GM12878 (cell line): ENCODE measurements at regions not wholly inside any gene's neighbourhood (a gene's known extent, or its start where the extent isn't known, plus 50 kb on each side); places are given as distances from the start of the nearest gene placed in this dataset.

Experiments
- ATAC-seq: fragments of 200-7000 bp; cut with Tn5 transposase; 3 replicates; pipeline ENCODE4 v1.9.1; 2020; ENCODE audit warnings: mild to moderate bottlenecking, moderate library complexity
- BruUV-seq: library from RNA; stranded (reverse); fragments of 400-500 nt; replicated peaks from 2 replicates; lab custom pipeline; 2021; lab: Mats Ljungman, UMichigan
- CTCF ChIA-PET: fragments of 300-600 bp; sonication (Branson Sonifier 250); formaldehyde crosslinking; extraction: SDS; loops from one replicate; lab custom pipeline; 2021; ENCODE audit warnings: inconsistent platforms; lab: Yijun Ruan, JAX
- POLR2A ChIA-PET: fragments of 350-600 bp; formaldehyde crosslinking; extraction: SDS; loops from one replicate; lab custom pipeline; 2021; ENCODE audit warnings: inconsistent platforms; lab: Charles Lee
- RAD21 ChIA-PET: fragments of 300-600 bp; sonication (Branson Sonifier 250); formaldehyde crosslinking; loops from one replicate; lab custom pipeline; 2023; ENCODE audit warnings: antibody characterized with exemption; ENCODE audit not compliant: unreplicated experiment; lab: Charles Lee
- SMC1A ChIA-PET: fragments of 300-600 bp; sonication (Branson Sonifier 250); formaldehyde crosslinking; loops from one replicate; lab custom pipeline; 2023; ENCODE audit not compliant: unreplicated experiment, uncharacterized antibody; lab: Charles Lee
- DNase-seq: peaks from one replicate; pipeline ENCODE4 v3.0.0-alpha.2; 2011; ENCODE audit warnings: low read depth, low spot score
- FAIRE-seq: peaks from 3 replicates; lab custom pipeline; 2011; peaks lifted over from hg19 to GRCh38; lab: Jason Lieb, UNC
- H2AFZ ChIP-seq: 2 replicates; pipeline ENCODE4 v1.6.0; 2011; ENCODE audit warnings: low read depth, low read length, control low read depth; ENCODE audit not compliant: control insufficient read depth
- H3K27ac ChIP-seq: 2 replicates; pipeline ENCODE4 v1.5.1; 2011; ENCODE audit warnings: control low read depth; ENCODE audit not compliant: control insufficient read depth, insufficient read depth
- H3K27me3 ChIP-seq, 2 experiments: replicated peaks in 1 of 2; 2 replicates each; pipeline versions ENCODE4 v1.6.0 to v1.6.1; 2011; ENCODE audit warnings: low read length in 1 of 2; ENCODE audit not compliant: control insufficient read depth in 2 of 2, insufficient read depth in 2 of 2
- H3K36me3 ChIP-seq, 2 experiments: 2 replicates each; pipeline ENCODE4 v1.5.1; 2011; ENCODE audit warnings: low read length in 1 of 2; ENCODE audit not compliant: control insufficient read depth in 2 of 2, insufficient read depth in 2 of 2
- H3K4me1 ChIP-seq: 2 replicates; pipeline ENCODE4 v1.6.1; 2011; ENCODE audit warnings: mild to moderate bottlenecking, low read length, moderate library complexity, mixed read lengths; ENCODE audit not compliant: control insufficient read depth, insufficient read depth
- H3K4me2 ChIP-seq: 2 replicates; pipeline ENCODE4 v1.6.0; 2011; ENCODE audit warnings: control low read depth; ENCODE audit not compliant: control insufficient read depth, insufficient read depth
- H3K4me3 ChIP-seq: fragments of 200-600 bp; sonication (generic); 2 replicates; pipeline ENCODE4 v1.5.1; 2016
- H3K79me2 ChIP-seq: 2 replicates; pipeline ENCODE4 v1.6.0; 2011; ENCODE audit warnings: low read length; ENCODE audit not compliant: control insufficient read depth, insufficient read depth
- H3K9ac ChIP-seq: 2 replicates; pipeline ENCODE4 v1.8.0; 2011; ENCODE audit warnings: low read length, control low read depth, mixed read lengths; ENCODE audit not compliant: control insufficient read depth, insufficient read depth
- H3K9me3 ChIP-seq: replicated peaks from 3 replicates; pipeline ENCODE4 v1.5.1; 2011; ENCODE audit warnings: mild to moderate bottlenecking, low read length; ENCODE audit not compliant: control insufficient read depth, insufficient read depth
- H4K20me1 ChIP-seq: 2 replicates; pipeline ENCODE4 v1.6.0; 2011; ENCODE audit not compliant: control insufficient read depth, insufficient read depth
- ATF2 ChIP-seq: IDR thresholded peaks from 2 replicates; pipeline ENCODE4 v1.6.1; 2012; ENCODE audit warnings: low read length, inconsistent platforms
- BCL11A ChIP-seq: IDR thresholded peaks from 2 replicates; pipeline ENCODE4 v1.6.1; 2011; ENCODE audit warnings: low read depth, low read length
- BMI1 ChIP-seq: fragments of 450-650 bp; IDR thresholded peaks from 2 replicates; pipeline ENCODE4 v1.6.1; 2016; ENCODE audit warnings: mild to moderate bottlenecking, moderate library complexity, borderline replicate concordance
- DPF2 ChIP-seq: fragments of 450-650 bp; IDR thresholded peaks from 2 replicates; pipeline ENCODE4 v1.6.1; 2017; ENCODE audit warnings: mild to moderate bottlenecking
- ETV6 ChIP-seq, 2 experiments: fragments of 450-650 bp in 1 of 2; IDR thresholded peaks in 1 of 2; conservative IDR thresholded peaks in 1 of 2; 2 replicates each; pipeline ENCODE4 v1.6.1; 2014; ENCODE audit warnings: antibody characterized with exemption in 1 of 2, borderline replicate concordance in 1 of 2, low read depth in 1 of 2, mild to moderate bottlenecking in 1 of 2, moderate library complexity in 1 of 2
- EZH2 ChIP-seq: IDR thresholded peaks from 2 replicates; pipeline ENCODE4 v1.6.1; 2012; ENCODE audit warnings: low read depth, mild to moderate bottlenecking, control low read depth, inconsistent platforms, low read length, borderline replicate concordance; ENCODE audit not compliant: control insufficient read depth
- FOXK2 ChIP-seq: fragments of 450-650 bp; IDR thresholded peaks from 2 replicates; pipeline ENCODE4 v1.6.1; 2017; ENCODE audit warnings: mild to moderate bottlenecking, moderate library complexity
- JUNB ChIP-seq: IDR thresholded peaks from 2 replicates; pipeline ENCODE4 v1.6.1; 2016; ENCODE audit warnings: antibody characterized with exemption, mild to moderate bottlenecking
- KLF5 ChIP-seq: fragments of 450-650 bp; IDR thresholded peaks from 2 replicates; pipeline ENCODE4 v1.6.1; 2014; ENCODE audit warnings: mild to moderate bottlenecking; ENCODE audit not compliant: partially characterized antibody
- LARP7 ChIP-seq: fragments of 450-650 bp; IDR thresholded peaks from 2 replicates; pipeline ENCODE4 v1.6.1; 2017; ENCODE audit warnings: mild to moderate bottlenecking
- MEF2A ChIP-seq: IDR thresholded peaks from 2 replicates; pipeline ENCODE4 v1.6.1; 2011; ENCODE audit warnings: low read depth, mild to moderate bottlenecking, low read length, moderate library complexity; ENCODE audit not compliant: insufficient read depth
- NFIC ChIP-seq: IDR thresholded peaks from 2 replicates; pipeline ENCODE4 v1.6.1; 2012; ENCODE audit warnings: low read depth, mild to moderate bottlenecking, inconsistent platforms, low read length, moderate library complexity
- PAX8 ChIP-seq: fragments of 450-650 bp; IDR thresholded peaks from 2 replicates; pipeline ENCODE4 v1.6.1; 2017; ENCODE audit warnings: mild to moderate bottlenecking, moderate library complexity
- PBX3 ChIP-seq: IDR thresholded peaks from 2 replicates; pipeline ENCODE4 v1.6.1; 2011; ENCODE audit warnings: mild to moderate bottlenecking, low read depth, low read length, moderate library complexity; ENCODE audit not compliant: insufficient replicate concordance
- ZNF274 ChIP-seq: IDR thresholded peaks from one replicate; pipeline ENCODE4 v1.8.0; 2011; ENCODE audit not compliant: insufficient read length, insufficient read depth
- ZSCAN29 ChIP-seq: fragments of 450-650 bp; IDR thresholded peaks from 2 replicates; pipeline ENCODE4 v1.6.1; 2017; ENCODE audit warnings: mild to moderate bottlenecking, moderate library complexity
- ZZZ3 ChIP-seq: IDR thresholded peaks from 2 replicates; pipeline ENCODE4 v1.6.1; 2011; ENCODE audit warnings: low read depth; ENCODE audit not compliant: control insufficient read depth, insufficient read length
- WGBS: methylation state at CpG from one replicate; pipeline ENCODE4 v1.1.6; 2016; ENCODE audit warnings: low lambda C conversion rate; ENCODE audit not compliant: insufficient replicate concordance, insufficient coverage; ENCODE audit errors: missing lambda C conversion rate; 5-methylcytosine and 5-hydroxymethylcytosine counted together
- in situ Hi-C: fragments of 300-500 bp; cut with MboI; formaldehyde crosslinking; loops from 9 replicates; pipeline ENCODE4 v1.14.3; 2018; ENCODE audit warnings: mixed read lengths
- intact Hi-C: fragments of 100-400 bp; cut with micrococcal nuclease; formaldehyde crosslinking; loops from one replicate; pipeline ENCODE4 v1.14.2; 2022; ENCODE audit not compliant: unreplicated experiment

- no peaks in the 10 kb centered on the region for H3K9me3 ChIP-seq
- no peak overlapping the region for H3K9ac ChIP-seq
- H3K79me2 ChIP-seq = no peaks in the 10 kb centered on the region
- RAD21 ChIA-PET = no interaction called here
- no peak overlapping the region for H3K27ac ChIP-seq
- DNase-seq (no peak), ATAC-seq (no peak), FAIRE-seq (no peak)
- no peak overlapping the region for H2AFZ ChIP-seq
- no peak overlapping the region for H3K4me3 ChIP-seq
- in situ Hi-C loops (no loop called here), intact Hi-C loops (no loop called here)
- SMC1A ChIA-PET = interaction anchor here (0.6 to 0.7 kb wide), 2 partner anchors 149 to 182 kb away, joined by 3 read pairs; no protein-coding TSS in a partner anchor
- TF ChIP-seq JUNB (no peak), ZNF274 (no peak), FOXK2 (no peak), ZSCAN29 (no peak), PAX8 (no peak), LARP7 (no peak), MEF2A (no peak), NFIC (no peak), EZH2 (no peak), PBX3 (no peak), BMI1 (no peak), DPF2 (no peak), ZZZ3 (no peak), KLF5 (no peak), ETV6 (conservative IDR thresholded peaks at IDR 0.05 in 1 of 2, IDR thresholded peaks at IDR 0.05 in 1 of 2; ENCODE audit: borderline replicate concordance in 1 of 2, low read depth in 1 of 2) (no peak), BCL11A (no peak), ATF2 (no peak)
- H3K36me3 ChIP-seq = no peaks in the 10 kb centered on the region
- H3K4me1 ChIP-seq = no peaks in the 10 kb centered on the region
- no peaks in the 10 kb centered on the region for H4K20me1 ChIP-seq
- no peaks in the 10 kb centered on the region for H3K27me3 ChIP-seq
- POLR2A ChIA-PET = no interaction called here
- CTCF ChIA-PET = interaction anchor here (1.1 kb wide), 1 partner anchor 39 kb away, joined by 4 read pairs; no protein-coding TSS in a partner anchor
- no TSS peak for BruUV-seq
- no peak overlapping the region for H3K4me2 ChIP-seq
- WGBS = 15% methylated on average over 3 of the region's 3 CpGs
These were observed 67.9 kb upstream of the API5 start for GRCh38 chr11:43243927-43244326.
